ENCODE measurements at regions not wholly inside any gene's neighbourhood (a gene's known extent, or its start where the extent isn't known, plus 50 kb on each side); places are given as distances from the start of the nearest gene placed in this dataset.
"Not testable (repeated sequence)": the region's sequence is repeated elsewhere in the genome, so short reads cannot be mapped to it uniquely, and the experiment has no call there.

DNA sequence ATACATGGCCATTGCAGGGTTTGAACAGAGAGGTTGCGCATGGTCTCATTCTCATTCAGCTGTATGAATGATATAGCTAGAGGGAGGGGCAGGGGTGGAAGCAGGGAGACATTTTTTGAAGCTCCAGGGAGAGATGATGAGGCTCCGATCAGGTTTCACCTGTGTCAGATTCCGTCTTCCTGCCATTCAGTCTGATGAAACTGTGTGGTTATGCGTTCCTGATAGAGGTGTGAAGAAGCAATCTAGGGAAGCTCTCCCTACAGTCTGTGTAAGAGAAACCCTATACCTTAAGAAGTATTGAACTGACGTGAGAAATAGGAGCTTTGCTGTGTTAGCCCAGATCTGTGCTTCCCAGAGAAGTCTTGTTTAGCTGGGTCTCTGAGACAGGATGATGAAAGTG lies 171.9 kb upstream of the NDN start:
- Histone ChIP-seq H3K36me3 (ENCODE audit: insufficient read depth, low read length) (no peaks in the 10 kb centered on the region), H3K27ac (ENCODE audit: low read depth, low read length) (no peak overlapping the region), H3K9me3 (ENCODE audit: control insufficient read depth in 1 of 2, low read length in 2 of 2) (no peaks in the 10 kb centered on the region), H3K4me1 (ENCODE audit: insufficient read depth, low read length) (no peaks in the 10 kb centered on the region), H3K27me3 (ENCODE audit: insufficient read depth, low read length) (no peaks in the 10 kb centered on the region), H3K4me3 (ENCODE audit: low read length in 2 of 2) (no peak overlapping the region)
- Mint-ChIP-seq H3K4me3 (no peak overlapping the region), H3K9me3 (peaks cover 0 to 7% (median 5%) of the 10 kb centered on the region in 8 donors), H3K27me3 (no peaks in the 10 kb centered on the region), H3K4me1 (no peaks in the 10 kb centered on the region), H3K27ac (no peak overlapping the region), H3K36me3 (no peaks in the 10 kb centered on the region)
- intact Hi-C loops (cut with micrococcal nuclease) = no loop called here
- no peak for DNase-seq
- ChIA-PET POLR2A (ENCODE audit: partially characterized antibody) (no interaction called here), CTCF (ENCODE audit: partially characterized antibody) (no interaction called here)

DNA sequence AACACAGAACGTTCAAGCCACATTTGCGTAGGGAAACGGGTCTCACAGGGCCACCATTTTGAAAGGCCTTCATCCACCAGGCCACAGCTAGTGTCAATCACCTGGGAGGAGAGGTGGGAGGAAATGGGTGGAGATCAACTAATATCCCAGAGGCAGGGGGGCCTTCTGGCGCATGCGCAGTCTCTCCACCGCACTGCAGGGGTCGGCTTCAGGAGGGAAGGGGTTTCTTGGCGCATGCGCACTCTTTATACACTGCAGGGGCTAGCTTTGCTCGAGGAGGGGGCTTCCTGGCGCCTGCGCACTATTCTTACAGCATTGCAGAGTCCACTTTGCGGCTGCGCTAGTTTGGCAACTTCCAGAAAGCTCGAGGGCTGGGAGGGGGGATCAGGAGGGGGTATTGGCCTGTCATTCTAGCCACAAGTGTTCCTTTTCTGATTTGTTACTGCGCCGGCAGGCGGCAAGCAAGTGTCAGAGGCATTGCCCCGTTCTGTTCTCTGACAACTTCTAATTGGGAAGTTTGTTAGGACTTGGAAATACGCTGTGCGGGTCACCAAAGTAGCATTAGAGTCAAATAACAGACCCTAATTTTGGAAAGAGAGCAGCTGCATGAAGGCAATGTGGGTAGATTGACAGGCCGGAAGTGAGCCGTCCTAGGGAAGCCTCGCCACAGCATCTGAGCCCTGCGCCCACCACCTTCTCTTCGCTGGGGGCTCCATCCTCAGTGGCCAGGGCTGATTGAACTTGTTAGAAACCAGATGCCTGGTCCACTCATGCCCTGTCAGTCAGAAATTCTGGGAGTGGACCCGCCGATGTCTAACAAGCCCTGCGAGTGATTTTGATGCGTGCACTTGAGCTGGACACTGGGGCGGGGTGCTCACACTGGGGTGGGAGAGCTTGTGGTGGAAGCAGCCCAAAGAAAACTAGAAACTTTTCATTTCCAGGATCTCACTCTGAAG lies 173.5 kb upstream of the NDN start:
- Mint-ChIP-seq H3K4me3 (no peak overlapping the region), H3K27ac (no peak overlapping the region), H3K36me3 (no peaks in the 10 kb centered on the region), H3K4me1 (no peaks in the 10 kb centered on the region), H3K9me3 (peaks cover 0 to 7% (median 4%) of the 10 kb centered on the region in 8 donors), H3K27me3 (no peaks in the 10 kb centered on the region)
- intact Hi-C loops (cut with micrococcal nuclease) = no loop called here
- no peak for DNase-seq
- POLR2A ChIA-PET (ENCODE audit: partially characterized antibody) = no interaction called here
- Histone ChIP-seq H3K4me3 (ENCODE audit: low read length in 2 of 2) (no peak overlapping the region), H3K4me1 (ENCODE audit: insufficient read depth, low read length) (no peaks in the 10 kb centered on the region), H3K27me3 (ENCODE audit: insufficient read depth, low read length) (no peaks in the 10 kb centered on the region), H3K36me3 (ENCODE audit: insufficient read depth, low read length) (no peaks in the 10 kb centered on the region), H3K27ac (ENCODE audit: low read depth, low read length) (no peak overlapping the region), H3K9me3 (ENCODE audit: control insufficient read depth in 1 of 2, low read length in 2 of 2) (no peaks in the 10 kb centered on the region)
- CTCF ChIA-PET (ENCODE audit: partially characterized antibody) = no interaction called here

DNA sequence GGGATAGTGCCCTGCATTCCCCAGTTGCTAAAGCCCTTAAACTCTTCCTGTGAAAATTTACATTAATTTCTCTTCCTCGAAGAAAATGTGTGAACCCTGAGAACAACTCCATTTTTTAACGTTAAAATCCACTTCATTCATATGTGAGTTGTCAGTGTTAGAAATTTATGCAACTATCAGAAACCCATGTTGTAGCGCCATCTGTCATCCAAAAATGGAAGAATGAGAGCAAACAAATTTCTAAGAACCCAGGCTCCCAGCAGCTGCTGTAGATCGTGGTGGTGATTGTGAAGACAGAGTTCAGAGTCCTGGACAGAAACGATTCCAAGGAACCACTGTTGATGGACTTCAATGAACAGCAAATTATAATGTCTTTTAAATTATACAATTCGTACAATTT lies 179.7 kb upstream of the NDN start:
- Histone ChIP-seq H3K27me3 (ENCODE audit: insufficient read depth, low read length) (no peaks in the 10 kb centered on the region), H3K36me3 (ENCODE audit: insufficient read depth, low read length) (no peaks in the 10 kb centered on the region), H3K4me1 (ENCODE audit: insufficient read depth, low read length) (no peaks in the 10 kb centered on the region), H3K27ac (ENCODE audit: low read depth, low read length) (no peak overlapping the region), H3K9me3 (ENCODE audit: control insufficient read depth in 1 of 2, low read length in 2 of 2) (no peaks in the 10 kb centered on the region), H3K4me3 (ENCODE audit: low read length in 2 of 2) (no peak overlapping the region)
- Mint-ChIP-seq H3K9me3 (peaks cover 0 to 7% (median 3%) of the 10 kb centered on the region in 8 donors), H3K27ac (no peak overlapping the region), H3K27me3 (peaks cover 0 to 2% of the 10 kb centered on the region in 2 donors), H3K4me1 (no peaks in the 10 kb centered on the region), H3K4me3 (no peak overlapping the region), H3K36me3 (no peaks in the 10 kb centered on the region)
- POLR2A ChIA-PET (ENCODE audit: partially characterized antibody) = no interaction called here
- intact Hi-C loops (cut with micrococcal nuclease) = no loop called here
- CTCF ChIA-PET (ENCODE audit: partially characterized antibody) = no interaction called here
- no peak for DNase-seq

DNA sequence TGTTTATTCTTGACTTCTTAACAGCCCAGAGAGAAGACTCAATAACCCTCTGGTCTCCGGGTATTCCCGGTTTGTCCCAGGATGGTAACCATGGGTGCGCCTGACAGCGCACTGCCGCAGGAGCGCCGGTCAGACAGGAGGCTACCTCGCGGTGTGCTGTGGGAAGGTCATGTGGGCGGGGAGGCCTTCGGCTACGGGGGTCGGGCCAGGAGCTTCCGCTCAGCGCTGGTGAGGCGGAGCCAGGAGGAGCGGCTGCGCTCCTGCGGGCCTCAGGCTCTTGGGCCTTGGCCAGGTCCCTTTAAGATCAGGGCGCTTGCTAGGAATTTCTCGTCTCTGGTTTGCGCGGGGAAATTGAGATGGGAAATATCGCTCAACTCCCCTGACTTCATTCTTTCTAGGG lies 182.3 kb upstream of the NDN start:
- H3K36me3 Mint-ChIP-seq = no peaks in the 10 kb centered on the region
- intact Hi-C loops (cut with micrococcal nuclease) = no loop called here
- H3K4me1 Mint-ChIP-seq = no peaks in the 10 kb centered on the region
- no peak overlapping the region for H3K4me3 ChIP-seq (ENCODE audit: low read length in 2 of 2)
- no peak for DNase-seq
- no peak overlapping the region for H3K4me3 Mint-ChIP-seq
- H3K27me3 Mint-ChIP-seq = peaks cover 0 to 2% of the 10 kb centered on the region in 2 donors
- no peak overlapping the region for H3K27ac ChIP-seq (ENCODE audit: low read depth, low read length)
- no peaks in the 10 kb centered on the region for H3K36me3 ChIP-seq (ENCODE audit: insufficient read depth, low read length)
- H3K4me1 ChIP-seq (ENCODE audit: insufficient read depth, low read length) = no peaks in the 10 kb centered on the region
- H3K9me3 Mint-ChIP-seq = peaks cover 0 to 7% (median 4%) of the 10 kb centered on the region in 8 donors
- ChIA-PET POLR2A (ENCODE audit: partially characterized antibody) (no interaction called here), CTCF (ENCODE audit: partially characterized antibody) (no interaction called here)
- H3K9me3 ChIP-seq (ENCODE audit: control insufficient read depth in 1 of 2, low read length in 2 of 2) = no peaks in the 10 kb centered on the region
- H3K27ac Mint-ChIP-seq = no peak overlapping the region
- no peaks in the 10 kb centered on the region for H3K27me3 ChIP-seq (ENCODE audit: insufficient read depth, low read length)

DNA sequence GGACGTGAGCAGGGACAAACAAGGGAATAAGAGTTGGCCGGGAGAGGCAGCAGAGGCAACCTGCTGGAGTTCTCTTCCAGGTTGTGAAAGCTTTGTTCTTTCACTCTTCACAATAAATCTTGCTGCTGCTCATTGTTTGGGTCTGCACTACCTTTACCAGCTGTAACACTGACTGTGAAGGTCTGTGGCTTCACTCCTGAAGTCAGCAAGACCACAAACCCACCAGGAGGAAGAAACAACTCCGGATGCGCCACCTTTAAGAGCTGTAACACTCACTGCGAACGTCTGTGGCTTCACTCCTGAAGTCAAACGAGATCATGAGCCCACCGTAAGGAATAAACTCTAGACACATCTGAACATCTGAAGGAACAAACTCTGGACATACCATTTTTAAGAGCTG lies 186.5 kb upstream of the NDN start:
- H3K9me3 Mint-ChIP-seq; H3K27ac Mint-ChIP-seq; H3K4me3 Mint-ChIP-seq; H3K36me3 Mint-ChIP-seq; H3K27ac ChIP-seq (ENCODE audit: low read depth, low read length); H3K27me3 Mint-ChIP-seq; DNase-seq; H3K27me3 ChIP-seq (ENCODE audit: insufficient read depth, low read length); H3K4me1 ChIP-seq (ENCODE audit: insufficient read depth, low read length); H3K4me1 Mint-ChIP-seq; H3K36me3 ChIP-seq (ENCODE audit: insufficient read depth, low read length); POLR2A ChIA-PET (ENCODE audit: partially characterized antibody); CTCF ChIA-PET (ENCODE audit: partially characterized antibody); H3K9me3 ChIP-seq (ENCODE audit: control insufficient read depth in 1 of 2, low read length in 2 of 2); intact Hi-C loops (cut with micrococcal nuclease); H3K4me3 ChIP-seq (ENCODE audit: low read length in 2 of 2): not testable (repeated sequence)

DNA sequence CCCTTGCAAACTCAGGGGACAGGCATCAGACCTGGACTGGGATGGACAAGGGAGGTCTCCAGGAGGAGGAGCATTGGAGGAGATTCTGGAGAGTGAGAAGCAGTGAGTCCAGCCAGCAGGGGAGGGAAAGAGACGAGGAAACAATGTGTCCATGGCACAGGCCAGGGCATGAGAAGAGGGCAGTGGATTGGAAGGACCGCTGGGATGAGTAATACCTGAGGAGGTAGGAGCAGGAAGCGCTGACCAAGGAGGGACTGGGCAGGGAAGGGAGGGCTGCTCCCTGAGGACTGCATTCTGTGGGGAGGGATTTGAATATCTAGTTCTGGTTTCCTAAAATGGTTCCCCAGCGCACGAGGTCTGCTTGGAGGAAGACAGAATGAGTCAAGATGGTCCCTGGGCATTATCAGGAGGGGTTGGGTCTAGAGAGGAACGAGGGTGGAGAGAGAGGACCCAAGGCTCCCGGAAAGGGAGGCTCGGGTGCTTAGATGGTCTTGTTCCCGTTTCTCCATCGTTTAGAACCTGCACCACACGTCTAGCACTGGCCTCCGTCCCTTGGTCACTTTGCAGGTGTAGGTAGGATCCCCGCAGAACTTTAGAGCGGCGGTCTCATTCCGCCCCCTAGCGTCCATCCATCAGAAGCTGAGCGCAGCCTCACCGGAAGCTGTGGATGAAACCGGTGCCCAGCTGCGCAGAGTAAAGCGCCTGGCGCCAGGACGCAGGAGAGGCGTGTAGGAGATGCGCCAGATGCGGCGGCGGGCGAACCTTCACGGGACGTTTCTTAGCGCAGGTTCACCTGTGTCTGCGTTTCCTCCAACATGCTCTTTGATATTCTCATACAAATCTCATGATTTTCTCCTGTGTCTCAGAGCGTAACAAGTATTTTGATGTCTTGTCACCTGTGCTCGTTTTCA lies 190.7 kb upstream of the NDN start:
- Histone ChIP-seq H3K27ac (ENCODE audit: low read depth, low read length) (no peak overlapping the region), H3K4me1 (ENCODE audit: insufficient read depth, low read length) (no peaks in the 10 kb centered on the region), H3K27me3 (ENCODE audit: insufficient read depth, low read length) (no peaks in the 10 kb centered on the region), H3K4me3 (ENCODE audit: low read length in 2 of 2) (no peak overlapping the region), H3K36me3 (ENCODE audit: insufficient read depth, low read length) (no peaks in the 10 kb centered on the region), H3K9me3 (ENCODE audit: control insufficient read depth in 1 of 2, low read length in 2 of 2) (no peaks in the 10 kb centered on the region)
- Mint-ChIP-seq H3K27me3 (no peaks in the 10 kb centered on the region), H3K4me3 (no peak overlapping the region), H3K36me3 (no peaks in the 10 kb centered on the region), H3K4me1 (peaks cover 0 to 7% (median 0%) of the 10 kb centered on the region in 4 donors), H3K27ac (no peak overlapping the region), H3K9me3 (peaks cover 0 to 11% (median 5%) of the 10 kb centered on the region in 8 donors)
- ChIA-PET POLR2A (ENCODE audit: partially characterized antibody) (no interaction called here), CTCF (ENCODE audit: partially characterized antibody) (no interaction called here)
- no peak for DNase-seq
- intact Hi-C loops (cut with micrococcal nuclease) = no loop called here

DNA sequence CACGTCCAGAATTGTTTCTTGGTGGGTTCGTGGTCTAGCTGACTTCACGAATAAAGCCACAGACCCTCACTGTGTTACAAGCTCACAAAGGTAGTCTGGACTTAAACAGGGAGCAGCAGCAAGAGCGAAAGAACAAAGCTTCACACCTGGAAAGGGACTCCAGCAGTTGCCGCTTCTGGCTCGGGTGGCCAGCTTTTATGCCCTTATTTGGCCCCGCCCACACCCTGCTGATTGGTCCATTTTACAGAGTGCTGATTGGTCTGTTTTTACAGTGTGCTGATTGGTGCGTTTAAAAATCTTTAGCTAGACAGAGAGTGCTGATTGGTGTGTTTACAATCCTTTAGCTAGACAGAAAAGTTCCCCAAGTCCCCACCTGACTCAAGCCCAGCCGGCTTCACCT lies 194.2 kb upstream of the NDN start:
- POLR2A ChIA-PET (ENCODE audit: partially characterized antibody) = no interaction called here
- Mint-ChIP-seq H3K9me3 (peaks cover 0 to 21% (median 7%) of the 10 kb centered on the region in 8 donors), H3K27ac (no peak overlapping the region), H3K4me1 (peaks cover 0 to 7% (median 0%) of the 10 kb centered on the region in 4 donors), H3K4me3 (no peak overlapping the region), H3K36me3 (no peaks in the 10 kb centered on the region), H3K27me3 (no peaks in the 10 kb centered on the region)
- no peak overlapping the region for H3K27ac ChIP-seq (ENCODE audit: low read depth, low read length)
- no peaks in the 10 kb centered on the region for H3K9me3 ChIP-seq (ENCODE audit: control insufficient read depth in 1 of 2, low read length in 2 of 2)
- no peak for DNase-seq
- CTCF ChIA-PET (ENCODE audit: partially characterized antibody) = no interaction called here
- intact Hi-C loops (cut with micrococcal nuclease) = no loop called here
- no peak overlapping the region for H3K4me3 ChIP-seq (ENCODE audit: low read length in 2 of 2)
- no peaks in the 10 kb centered on the region for H3K36me3 ChIP-seq (ENCODE audit: insufficient read depth, low read length)
- no peaks in the 10 kb centered on the region for H3K27me3 ChIP-seq (ENCODE audit: insufficient read depth, low read length)
- H3K4me1 ChIP-seq (ENCODE audit: insufficient read depth, low read length) = no peaks in the 10 kb centered on the region

All from CD4-positive, alpha-beta memory T cell (primary cell).